ENCODE measurements at regions not wholly inside any gene's neighbourhood (a gene's known extent, or its start where the extent isn't known, plus 50 kb on each side); places are given as distances from the start of the nearest gene placed in this dataset.

- TF ChIP-seq CTCF (IDR thresholded peaks at IDR 0.05 in 4 of 5, conservative IDR thresholded peaks at IDR 0.05 in 1 of 5) (no peak), POLR2A (IDR thresholded peaks at IDR 0.05) (no peak)
These were observed 368.9 kb downstream of the CDH9 start for GRCh38 chr5:26669523-26669922.

All from gastrocnemius medialis (tissue), 4 donors.